Esophagus squamous epithelium (tissue), 4 donors: ENCODE measurements at regions not wholly inside any gene's neighbourhood (a gene's known extent, or its start where the extent isn't known, plus 50 kb on each side); places are given as distances from the start of the nearest gene placed in this dataset.

ENCODE experiments used
- CTCF ChIP-seq, 6 experiments: fragments of 450-650 bp in 4 of 6; fragments of 200-600 bp in 2 of 6; sonication (generic) in 2 of 6; IDR thresholded peaks; one replicate each; pipeline ENCODE4 v1.5.1; 2016 to 2019; ENCODE audit warnings: antibody characterized with exemption in 6 of 6, mild to moderate bottlenecking in 4 of 6, moderate library complexity in 4 of 6
- POLR2A ChIP-seq, 4 donors: fragments of 450-650 bp; IDR thresholded peaks; one replicate each; pipeline ENCODE4 v1.6.1; 2017; ENCODE audit warnings: antibody characterized with exemption in 4 of 4, mild to moderate bottlenecking in 4 of 4, moderate library complexity in 3 of 4

- TF ChIP-seq CTCF (IDR thresholded peaks at IDR 0.05) = no peak
- TF ChIP-seq POLR2A (IDR thresholded peaks at IDR 0.05) = no peak
Measured at GRCh38 chr4:189385579-189385978, 555.1 kb upstream of the FRG1 start.
